Right ventricle myocardium inferior (tissue), 1 donor: ENCODE measurements at regions not wholly inside any gene's neighbourhood (a gene's known extent, or its start where the extent isn't known, plus 50 kb on each side); places are given as distances from the start of the nearest gene placed in this dataset.

Experiments
- ATAC-seq: fragments of 200-7000 bp; cut with Tn5 transposase; one replicate; pipeline ENCODE4 v1.9.1; 2020; ENCODE audit warnings: mild to moderate bottlenecking, moderate library complexity
- DNase-seq: peaks from one replicate; pipeline ENCODE4 v3.0.0; 2021; ENCODE audit errors: missing footprints
- intact Hi-C: fragments of 100-400 bp; cut with DNase I; formaldehyde crosslinking; loops from one replicate; pipeline ENCODE4 v1.11.0; 2022
- donor health status: DM: no; HTN: yes; CAD: no; lungs with severe emphysema.

DNA sequence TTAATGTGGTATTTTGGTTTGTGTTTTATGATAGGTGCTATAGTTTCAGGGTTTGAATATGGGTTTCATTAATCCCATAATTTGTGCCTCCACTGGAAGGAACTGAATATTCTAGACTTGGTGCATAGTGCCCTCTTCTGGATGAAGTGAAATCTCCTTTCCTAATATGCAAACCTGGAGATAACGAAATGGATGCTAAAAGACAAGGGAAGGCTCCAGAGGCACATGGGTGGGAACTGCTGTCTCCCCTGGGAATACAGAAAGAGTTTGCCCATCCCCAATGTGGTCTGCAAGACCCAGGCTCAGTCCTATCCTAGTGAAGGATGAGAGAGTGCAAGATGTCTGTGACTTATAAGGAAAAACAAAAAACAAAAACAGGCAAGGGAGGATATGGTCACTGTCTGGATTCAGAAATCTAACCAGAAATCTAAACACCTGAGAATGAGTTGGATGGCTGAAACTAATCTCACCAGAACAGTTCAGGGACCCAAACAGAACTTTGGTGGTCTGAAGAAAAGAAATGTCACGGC lies 142.3 kb upstream of the TMPO start:
- ATAC-seq = no peak
- intact Hi-C loops = no loop called here

GRCh38 chr12:98374007-98374406 lies 141.4 kb upstream of the TMPO start:
- no peak for DNase-seq
- no peak for ATAC-seq
- intact Hi-C loops = no loop called here

More for the DNA sequence above, 142.3 kb upstream of the TMPO start:
- no peak for DNase-seq

DNA sequence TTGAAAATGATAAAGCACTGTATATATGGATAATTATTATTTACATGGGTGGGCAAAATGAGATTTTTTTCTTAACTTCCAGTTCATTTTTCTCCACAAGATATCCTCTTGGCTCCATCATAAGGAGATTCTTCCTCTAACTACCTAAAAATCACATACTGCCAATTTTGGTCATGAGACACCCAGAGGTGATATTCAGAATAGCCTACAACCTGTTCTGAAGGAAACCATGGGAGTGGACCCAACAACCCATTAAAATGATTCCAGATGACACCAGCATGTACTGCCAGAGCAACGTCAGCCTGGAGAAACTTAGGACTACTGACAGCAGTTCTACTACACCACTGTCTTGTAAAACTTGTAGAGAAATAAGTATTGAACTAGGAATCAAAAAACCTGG lies 136.3 kb upstream of the TMPO start:
- ATAC-seq (no peak), DNase-seq (no peak)
- intact Hi-C loops = no loop called here

DNA sequence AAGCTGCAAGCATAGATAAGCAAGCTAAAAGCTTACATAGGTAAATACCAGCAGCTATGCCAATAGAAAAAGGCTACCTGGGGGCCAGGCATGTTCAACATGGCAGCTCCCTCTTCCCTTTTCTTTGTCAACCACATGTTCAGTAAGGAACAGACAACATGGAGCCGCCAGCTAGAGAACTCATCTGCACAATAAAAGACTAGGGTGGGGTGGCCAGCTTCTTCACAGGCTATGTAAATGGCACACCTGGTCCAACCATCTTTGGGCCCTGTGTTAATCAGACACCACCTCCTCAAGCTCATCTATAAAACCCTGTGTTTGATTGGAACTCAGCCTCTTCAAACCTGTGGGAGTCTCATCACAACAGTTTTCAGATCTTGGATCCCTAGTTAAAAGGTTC lies 129.7 kb upstream of the TMPO start:
- intact Hi-C loops = no loop called here
- ATAC-seq = no peak
- DNase-seq = no peak

DNA sequence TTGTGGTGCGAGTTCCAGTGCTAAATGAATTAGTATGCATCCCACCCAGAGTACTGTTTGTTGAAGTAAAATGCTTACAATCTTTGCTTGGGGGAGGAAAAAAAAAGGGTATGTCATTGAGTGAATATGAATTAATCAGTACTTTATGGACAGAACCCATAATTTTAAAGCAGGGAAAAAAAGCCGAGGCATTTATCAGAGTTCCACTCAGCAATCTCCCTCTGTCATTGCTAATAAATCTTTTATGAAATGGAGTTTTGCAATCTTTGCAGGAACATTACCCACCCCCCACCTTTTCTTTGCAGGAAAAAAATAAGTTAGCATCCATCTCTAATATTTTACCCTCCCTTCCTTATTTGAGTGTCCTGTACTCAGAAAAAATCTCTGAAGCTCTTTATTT lies 127.9 kb upstream of the TMPO start:
- ATAC-seq (no peak), DNase-seq (no peak)
- intact Hi-C loops = no loop called here

DNA sequence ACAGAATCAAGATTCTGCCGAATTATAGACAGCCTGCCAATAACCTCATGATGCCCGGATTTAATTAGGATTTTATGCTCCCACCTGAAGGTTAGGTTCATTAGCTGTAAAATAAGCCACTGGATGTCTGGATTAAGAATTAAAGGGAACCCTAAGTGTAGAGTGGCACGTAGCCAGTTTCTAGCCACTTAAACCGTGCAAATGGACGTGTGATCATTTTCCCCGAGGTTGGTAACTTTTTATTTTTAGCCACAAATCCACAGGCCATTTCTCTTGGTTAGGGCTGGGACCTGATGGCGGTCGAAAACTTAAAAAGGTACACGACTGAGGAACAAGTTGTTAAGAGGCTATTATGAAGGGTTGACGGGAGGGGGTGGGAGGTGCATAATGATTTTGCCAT lies 127.3 kb upstream of the TMPO start:
- intact Hi-C loops = no loop called here
- no peak for ATAC-seq
- DNase-seq = no peak

GRCh38 chr12:98389593-98389992 lies 125.8 kb upstream of the TMPO start:
- intact Hi-C loops = no loop called here
- no peak for ATAC-seq

GRCh38 chr12:98397323-98398105 lies 117.9 kb upstream of the TMPO start:
- ATAC-seq (peak; percentile 97), DNase-seq (peak; percentile 86)
- intact Hi-C loops = loop anchor here (2.0 to 5.0 kb wide), 2 partner anchors 1250 to 1819 kb away; no protein-coding TSS in a partner anchor

More at GRCh38 chr12:98389593-98389992, 125.8 kb upstream of the TMPO start:
- no peak for DNase-seq

DNA sequence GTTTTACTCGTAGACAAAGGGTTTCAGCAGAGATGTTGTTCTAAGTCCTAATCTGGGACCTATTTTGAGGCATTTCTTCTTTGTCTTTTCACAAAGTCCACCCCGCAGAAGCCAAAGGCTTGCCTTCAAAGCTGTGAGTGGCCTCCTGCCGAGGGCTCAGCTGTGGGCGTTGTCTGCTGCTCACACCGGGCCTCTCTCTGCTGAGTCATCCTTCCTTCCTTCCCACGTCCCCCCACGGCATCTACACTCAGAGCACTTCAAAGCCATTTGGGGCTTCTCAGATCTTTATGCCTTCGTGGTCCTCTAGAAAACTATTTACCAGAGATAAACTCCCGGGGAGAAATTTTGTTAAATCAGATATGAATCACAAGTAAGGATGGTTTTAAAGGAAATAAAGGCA lies 115.9 kb upstream of the TMPO start:
- no peak for DNase-seq
- intact Hi-C loops = loop anchor here (5.0 kb wide), 1 partner anchor 1252 kb away; no protein-coding TSS in a partner anchor
- no peak for ATAC-seq

GRCh38 chr12:98401427-98401826 lies 114.0 kb upstream of the TMPO start:
- intact Hi-C loops = no loop called here
- ATAC-seq (no peak), DNase-seq (no peak)

DNA sequence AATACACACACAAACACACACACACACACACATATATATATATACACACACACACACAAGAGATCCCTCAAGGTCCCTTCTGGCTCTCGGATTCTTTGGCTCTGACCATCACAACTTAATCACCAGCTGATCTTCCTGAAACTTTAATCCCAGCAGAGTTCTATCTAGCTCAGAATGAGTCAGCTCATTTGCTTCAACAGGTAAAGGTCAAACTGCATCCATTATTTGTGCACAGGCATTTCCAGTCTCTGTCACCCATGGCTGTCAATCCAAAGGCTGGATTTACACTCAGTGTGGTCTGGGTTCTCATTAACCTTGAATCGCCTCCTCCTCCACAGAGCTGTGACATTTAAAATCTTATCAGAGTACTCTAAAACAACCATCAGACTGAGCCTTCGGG lies 113.3 kb upstream of the TMPO start:
- ATAC-seq (no peak), DNase-seq (no peak)
- intact Hi-C loops = no loop called here

GRCh38 chr12:98402671-98403070 lies 112.7 kb upstream of the TMPO start:
- intact Hi-C loops = no loop called here
- no peak for ATAC-seq
- DNase-seq = no peak

GRCh38 chr12:98403385-98403784 lies 112.0 kb upstream of the TMPO start:
- ATAC-seq = no peak
- intact Hi-C loops = no loop called here
- no peak for DNase-seq

- DNase-seq = no peak
- ATAC-seq = no peak
- intact Hi-C loops = no loop called here
Measured at GRCh38 chr12:98403936-98404335, 111.5 kb upstream of the TMPO start.

- no peak for ATAC-seq
- intact Hi-C loops = no loop called here
Measured at GRCh38 chr12:98405805-98406366, 109.5 kb upstream of the TMPO start.

DNA sequence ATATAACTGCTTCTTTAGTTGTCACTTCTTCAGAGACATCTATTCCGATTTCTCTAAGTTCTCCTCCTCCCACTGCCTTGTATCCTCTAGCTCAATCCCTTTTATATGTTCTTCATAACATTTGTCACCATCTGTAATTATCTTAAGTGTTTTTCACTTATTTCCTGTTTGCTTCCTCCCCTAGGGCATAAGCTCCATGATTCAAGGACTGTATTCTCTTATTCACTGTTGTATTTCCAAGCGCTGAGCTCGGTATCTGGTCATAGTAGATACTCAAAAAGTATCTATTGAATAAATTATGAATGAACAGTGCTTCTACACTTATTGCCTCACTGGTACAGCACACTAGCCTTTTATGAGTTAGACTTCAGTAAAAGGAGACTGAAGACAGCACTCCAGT lies 109.0 kb upstream of the TMPO start:
- DNase-seq = no peak
- ATAC-seq = no peak
- intact Hi-C loops = no loop called here

More at GRCh38 chr12:98405805-98406366, 109.5 kb upstream of the TMPO start:
- DNase-seq = no peak

DNA sequence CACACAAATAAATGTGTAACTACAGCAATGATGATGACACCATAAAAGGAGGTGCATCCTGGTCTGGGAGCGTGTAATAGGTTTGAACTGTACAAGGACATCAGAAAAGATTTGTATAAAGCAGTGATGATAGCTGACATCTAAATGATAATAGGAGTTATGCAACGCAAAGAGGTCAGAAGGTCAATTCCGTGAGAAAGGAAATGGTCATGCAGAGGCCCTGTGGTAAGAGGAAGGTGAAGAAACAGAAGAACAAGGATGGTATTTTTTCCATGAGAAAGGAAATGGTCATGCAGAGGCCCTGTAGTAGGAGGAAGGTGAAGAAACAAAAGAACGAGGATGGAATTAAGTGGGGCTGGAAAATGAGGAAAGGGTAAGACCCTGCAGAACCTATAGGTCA lies 106.7 kb upstream of the TMPO start:
- ATAC-seq (no peak), DNase-seq (no peak)
- intact Hi-C loops = no loop called here

- no peak for ATAC-seq
- no peak for DNase-seq
- intact Hi-C loops = no loop called here
Measured at GRCh38 chr12:98409548-98409947, 105.8 kb upstream of the TMPO start.

DNA sequence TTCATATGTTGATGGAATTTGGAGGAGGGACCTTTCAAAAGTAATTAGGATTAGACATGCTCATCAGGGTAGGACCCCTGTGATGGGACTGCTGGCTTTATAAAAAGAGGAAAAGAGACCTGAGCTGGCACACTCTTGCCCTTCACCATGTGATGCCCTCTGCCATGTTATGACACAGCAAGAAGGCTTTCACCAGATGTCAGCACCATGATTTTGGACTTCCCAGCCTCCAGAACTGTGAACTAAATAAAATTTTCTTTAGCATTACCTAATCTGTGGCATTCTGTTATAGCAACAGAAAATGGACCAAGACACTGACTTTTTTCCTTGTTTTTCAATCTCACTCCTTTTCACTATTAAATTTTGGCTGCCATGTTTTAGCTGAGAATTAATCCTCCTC lies 105.0 kb upstream of the TMPO start:
- DNase-seq = no peak
- ATAC-seq = no peak
- intact Hi-C loops = no loop called here

DNA sequence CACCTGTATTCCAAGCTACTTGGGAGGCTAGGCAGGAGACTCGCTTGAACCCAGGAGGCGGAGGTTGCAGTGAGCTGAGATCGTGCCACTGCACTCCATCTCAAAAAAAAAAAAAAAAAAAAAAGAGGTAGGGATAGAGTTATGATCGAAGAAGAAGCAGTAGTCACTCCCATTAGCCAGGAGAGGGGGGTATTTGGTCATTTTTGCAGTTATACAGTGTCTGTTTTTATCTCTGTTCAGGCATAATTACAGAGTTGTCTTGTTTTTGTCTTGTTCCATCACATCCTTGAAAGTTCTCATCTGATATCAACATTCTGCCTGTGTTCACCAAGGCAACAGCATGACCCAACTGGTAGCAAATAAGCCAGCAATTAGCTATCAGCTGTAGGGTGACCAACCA lies 98.5 kb upstream of the TMPO start:
- DNase-seq (no peak), ATAC-seq (peak; percentile 54)
- intact Hi-C loops = no loop called here
